Cardiac muscle cell (in vitro differentiated cells and primary cell): ENCODE measurements at regions not wholly inside any gene's neighbourhood (a gene's known extent, or its start where the extent isn't known, plus 50 kb on each side); places are given as distances from the start of the nearest gene placed in this dataset.

Experiments used
- DNase-seq, 2 donors: peaks; one replicate each; pipeline versions ENCODE4 v3.0.0 to v3.0.0-alpha.2; 2010 to 2017; ENCODE audit warnings: low read depth in 1 of 2, low spot score in 1 of 2
- H3K27ac ChIP-seq: fragments of 200-600 bp; sonication (generic); 2 replicates; pipeline ENCODE4 v1.5.1; 2016
- H3K27me3 ChIP-seq: fragments of 200-600 bp; sonication (generic); 2 replicates; pipeline ENCODE4 v1.6.0; 2016; ENCODE audit warnings: control low read depth
- H3K36me3 ChIP-seq: fragments of 200-600 bp; sonication (generic); 2 replicates; pipeline ENCODE4 v1.5.1; 2016; ENCODE audit warnings: control low read depth
- H3K4me1 ChIP-seq: fragments of 200-600 bp; sonication (generic); 2 replicates; pipeline ENCODE4 v1.8.1; 2017; ENCODE audit warnings: low read depth, mild to moderate bottlenecking, mixed run types
- H3K4me3 ChIP-seq: fragments of 200-600 bp; sonication (generic); 2 replicates; pipeline ENCODE4 v1.5.1; 2016; ENCODE audit warnings: mild to moderate bottlenecking
- H3K9me3 ChIP-seq: fragments of 200-600 bp; sonication (generic); 2 replicates; pipeline ENCODE4 v1.5.1; 2017; ENCODE audit warnings: low read depth, mild to moderate bottlenecking, control low read depth
- TF ChIP-seq, protein P1 (sequence below): IDR thresholded peaks from 2 replicates; pipeline ENCODE4 v1.5.1; 2012; ENCODE audit warnings: low read depth, mild to moderate bottlenecking, low read length

DNA sequence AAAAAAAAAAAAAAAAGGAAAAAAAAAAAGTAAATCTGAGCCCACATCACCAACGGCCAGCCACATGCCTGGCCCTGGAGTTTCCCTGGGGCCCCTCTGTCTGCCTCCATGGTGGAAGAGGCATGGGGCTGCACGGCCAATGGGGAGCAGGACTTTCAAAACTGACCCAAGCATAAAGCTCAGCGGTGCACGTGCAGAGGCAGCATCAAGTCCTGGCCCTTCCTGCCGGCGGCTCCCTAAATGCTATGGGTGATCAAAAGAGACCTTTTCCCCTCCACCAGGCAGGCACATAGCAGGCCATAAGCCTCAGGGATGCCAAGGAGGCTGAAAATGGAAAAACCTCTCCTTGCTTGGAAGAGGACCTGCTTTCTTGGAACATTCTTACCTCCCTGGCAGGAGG, 94.3 kb downstream of the OAT start:
- Histone ChIP-seq H3K27ac (no peak overlapping the region), H3K27me3 (no peaks in the 10 kb centered on the region), H3K36me3 (no peaks in the 10 kb centered on the region), H3K9me3 (no peaks in the 10 kb centered on the region), H3K4me1 (no peaks in the 10 kb centered on the region), H3K4me3 (no peak overlapping the region)
- TF ChIP-seq, protein P1, sequence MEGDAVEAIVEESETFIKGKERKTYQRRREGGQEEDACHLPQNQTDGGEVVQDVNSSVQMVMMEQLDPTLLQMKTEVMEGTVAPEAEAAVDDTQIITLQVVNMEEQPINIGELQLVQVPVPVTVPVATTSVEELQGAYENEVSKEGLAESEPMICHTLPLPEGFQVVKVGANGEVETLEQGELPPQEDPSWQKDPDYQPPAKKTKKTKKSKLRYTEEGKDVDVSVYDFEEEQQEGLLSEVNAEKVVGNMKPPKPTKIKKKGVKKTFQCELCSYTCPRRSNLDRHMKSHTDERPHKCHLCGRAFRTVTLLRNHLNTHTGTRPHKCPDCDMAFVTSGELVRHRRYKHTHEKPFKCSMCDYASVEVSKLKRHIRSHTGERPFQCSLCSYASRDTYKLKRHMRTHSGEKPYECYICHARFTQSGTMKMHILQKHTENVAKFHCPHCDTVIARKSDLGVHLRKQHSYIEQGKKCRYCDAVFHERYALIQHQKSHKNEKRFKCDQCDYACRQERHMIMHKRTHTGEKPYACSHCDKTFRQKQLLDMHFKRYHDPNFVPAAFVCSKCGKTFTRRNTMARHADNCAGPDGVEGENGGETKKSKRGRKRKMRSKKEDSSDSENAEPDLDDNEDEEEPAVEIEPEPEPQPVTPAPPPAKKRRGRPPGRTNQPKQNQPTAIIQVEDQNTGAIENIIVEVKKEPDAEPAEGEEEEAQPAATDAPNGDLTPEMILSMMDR = no peak
- DNase-seq = no peak

DNA sequence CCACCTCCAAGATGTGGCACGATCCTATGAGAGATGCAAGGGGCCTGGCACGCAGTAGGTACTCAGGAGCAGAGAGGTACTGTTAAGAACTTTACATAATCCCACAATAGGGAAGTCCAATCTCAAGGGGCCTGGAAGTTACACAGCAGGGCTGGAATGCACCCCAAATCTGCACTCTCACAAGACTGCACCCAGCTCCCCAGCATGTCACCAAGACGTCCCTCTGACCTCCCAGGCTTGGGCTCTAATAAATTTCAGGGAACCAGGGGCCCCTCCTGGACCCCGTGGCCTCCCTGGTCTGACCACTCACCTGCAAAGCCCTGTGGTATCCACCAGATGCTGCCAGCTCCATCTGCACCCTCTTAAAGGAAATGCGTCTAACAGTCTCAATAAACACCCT, 94.9 kb downstream of the OAT start:
- Histone ChIP-seq H3K27me3 (no peaks in the 10 kb centered on the region), H3K9me3 (no peaks in the 10 kb centered on the region), H3K36me3 (no peaks in the 10 kb centered on the region), H3K4me3 (no peak overlapping the region), H3K4me1 (no peaks in the 10 kb centered on the region), H3K27ac (no peak overlapping the region)
- TF ChIP-seq, protein P1 = no peak
- no peak for DNase-seq

DNA sequence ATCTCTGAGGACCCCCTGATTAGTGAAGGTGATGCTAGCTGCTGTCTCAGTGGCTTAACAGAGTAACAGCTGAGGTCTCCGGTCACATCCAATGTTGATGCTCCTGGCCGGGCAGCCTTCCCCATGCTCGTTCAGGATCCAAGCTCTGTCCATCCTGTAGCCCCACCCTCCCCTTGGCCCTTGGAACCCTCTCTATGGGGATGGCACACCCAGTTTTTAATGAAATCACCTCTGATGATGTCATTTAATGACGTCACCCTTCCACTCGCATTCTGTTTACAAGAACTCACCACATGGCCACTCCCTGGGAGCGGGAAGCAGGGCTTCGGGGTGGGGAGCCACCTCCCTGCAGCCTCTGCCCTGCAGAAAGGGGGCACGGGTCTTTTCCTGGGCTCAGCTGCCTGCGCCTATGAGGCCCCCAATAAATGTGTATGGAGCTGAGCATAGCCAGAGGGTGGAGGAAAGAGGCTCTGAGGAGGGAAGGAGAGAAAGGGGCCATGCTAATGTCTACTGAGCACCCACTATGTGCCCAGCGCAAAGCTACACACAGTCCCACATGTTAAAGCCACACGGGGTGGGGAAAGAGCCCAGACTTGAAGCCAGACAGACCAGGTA, 95.5 kb downstream of the OAT start:
- Histone ChIP-seq H3K36me3 (no peaks in the 10 kb centered on the region), H3K27me3 (no peaks in the 10 kb centered on the region), H3K4me1 (no peaks in the 10 kb centered on the region), H3K9me3 (no peaks in the 10 kb centered on the region), H3K4me3 (no peak overlapping the region), H3K27ac (no peak overlapping the region)
- DNase-seq = peak in 1 of 2 donors; percentile 37
- TF ChIP-seq, protein P1 = no peak

DNA sequence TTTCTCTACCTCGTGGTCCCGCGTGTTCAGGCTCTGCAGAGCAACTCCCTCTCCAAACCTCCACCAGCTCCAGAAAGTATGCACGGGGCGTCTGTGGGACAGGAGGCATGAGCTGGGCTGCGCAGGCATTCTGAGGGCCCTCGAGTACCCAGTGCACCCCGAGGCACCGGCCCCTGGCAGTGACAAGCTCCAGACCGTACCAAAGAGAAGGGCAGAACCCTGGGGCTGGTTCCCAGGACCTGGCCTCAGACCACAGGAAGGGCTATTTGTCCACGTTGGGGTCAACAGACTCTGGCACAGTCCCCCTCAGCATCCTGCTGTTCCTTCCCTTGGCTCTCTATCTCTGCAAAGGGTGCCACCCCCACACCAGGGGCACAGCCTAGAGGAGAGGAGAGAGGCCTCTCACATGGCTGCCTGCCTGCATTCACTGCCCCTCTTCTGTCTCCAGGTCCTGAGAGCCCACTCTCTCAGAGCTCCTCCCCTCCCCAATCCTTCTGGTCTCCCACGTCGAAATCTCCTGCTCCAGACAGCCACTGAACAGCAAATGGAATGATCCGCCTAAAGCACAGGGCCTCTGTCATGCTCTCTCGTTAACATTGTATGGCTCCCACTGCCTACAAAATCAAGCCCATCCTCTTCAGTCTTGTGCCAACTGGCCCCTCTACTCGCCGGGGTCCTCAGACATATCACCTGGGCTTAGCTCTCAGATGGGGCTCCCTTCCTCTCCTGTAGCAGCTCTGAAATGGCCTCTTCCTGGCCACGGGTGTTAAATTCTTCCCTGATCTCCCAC, 96.3 kb downstream of the OAT start:
- Histone ChIP-seq H3K4me3 (no peak overlapping the region), H3K27me3 (no peaks in the 10 kb centered on the region), H3K4me1 (no peaks in the 10 kb centered on the region), H3K9me3 (no peaks in the 10 kb centered on the region), H3K27ac (no peak overlapping the region), H3K36me3 (no peaks in the 10 kb centered on the region)
- TF ChIP-seq, protein P1 = no peak
- DNase-seq = no peak

DNA sequence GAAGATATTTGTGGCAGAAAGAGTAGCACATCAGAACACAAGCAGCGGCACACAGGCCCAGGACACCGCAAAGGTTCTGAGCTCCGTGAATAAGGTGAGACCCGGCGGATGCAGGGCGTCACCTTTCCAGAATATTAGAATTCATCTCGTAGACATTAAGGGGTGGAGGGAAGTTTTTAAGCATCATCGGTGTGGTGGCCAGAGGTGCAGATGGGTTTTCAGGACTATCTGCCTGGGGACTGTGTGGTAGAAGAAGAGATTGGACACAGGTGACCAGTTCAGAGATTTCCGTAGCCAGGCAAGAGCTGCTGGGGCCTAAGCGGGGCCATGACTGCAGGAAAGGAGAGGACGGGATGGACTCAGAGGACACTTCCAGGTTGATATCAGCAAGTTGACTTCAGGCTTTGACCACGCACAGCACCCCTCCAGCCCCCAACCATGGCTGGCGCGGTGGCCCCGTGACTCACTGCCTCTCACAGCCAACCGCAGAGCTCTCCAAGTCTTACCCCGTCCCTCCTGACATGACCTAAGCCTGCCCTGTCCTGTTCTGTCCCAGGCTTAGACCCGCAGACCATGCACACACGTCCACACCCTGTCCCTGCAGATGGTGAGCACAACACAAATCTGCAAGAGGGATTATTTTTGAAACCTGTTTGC, 97.2 kb downstream of the OAT start:
- Histone ChIP-seq H3K9me3 (no peaks in the 10 kb centered on the region), H3K4me3 (no peak overlapping the region), H3K4me1 (no peaks in the 10 kb centered on the region), H3K27me3 (no peaks in the 10 kb centered on the region), H3K36me3 (no peaks in the 10 kb centered on the region), H3K27ac (no peak overlapping the region)
- DNase-seq = no peak
- TF ChIP-seq, protein P1 = no peak
